ENCODE measurements at regions not wholly inside any gene's neighbourhood (a gene's known extent, or its start where the extent isn't known, plus 50 kb on each side); places are given as distances from the start of the nearest gene placed in this dataset.

- no peak for DNase-seq (ENCODE audit: low spot score)
These were observed 122.0 kb downstream of the WIF1 start for GRCh38 chr12:64999148-64999425.

Measured in SW480 (cell line).